Activated T-helper 17 cell treated with anti-CD3 and anti-CD28 coated beads, Interleukin-2, amount 50 U/mL, for 72 hours (primary cell): ENCODE measurements at regions not wholly inside any gene's neighbourhood (a gene's known extent, or its start where the extent isn't known, plus 50 kb on each side); places are given as distances from the start of the nearest gene placed in this dataset.
"Not testable (repeated sequence)": the region's sequence is repeated elsewhere in the genome, so short reads cannot be mapped to it uniquely, and the experiment has no call there.

ENCODE experiments used
- ATAC-seq: fragments of 150-1000 bp; cut with Tn5 transposase; replicated peaks from 2 replicates; pipeline ENCODE4 v1.10.0; 2021; ENCODE audit warnings: mild to moderate bottlenecking, moderate library complexity
- H3K27ac Mint-ChIP-seq: one replicate; pipeline ENCODE4 v1.8.0; 2022; ENCODE audit warnings: mixed read lengths
- H3K27me3 Mint-ChIP-seq: one replicate; pipeline ENCODE4 v1.8.0; 2022; ENCODE audit warnings: mixed read lengths
- H3K36me3 Mint-ChIP-seq: one replicate; pipeline ENCODE4 v1.8.0; 2022; ENCODE audit warnings: low read depth, mild to moderate bottlenecking, mixed read lengths
- H3K4me1 Mint-ChIP-seq: one replicate; pipeline ENCODE4 v1.8.0; 2022; ENCODE audit warnings: mixed read lengths
- H3K4me3 Mint-ChIP-seq: one replicate; pipeline ENCODE4 v1.8.0; 2022; ENCODE audit warnings: mild to moderate bottlenecking, mixed read lengths
- H3K9me3 Mint-ChIP-seq: one replicate; pipeline ENCODE4 v1.8.0; 2022; ENCODE audit warnings: mixed read lengths

GRCh38 chrX:10469-11458 is 270.4 kb upstream of the PLCXD1 start:
- not testable (repeated sequence) for H3K4me3 Mint-ChIP-seq, H3K4me1 Mint-ChIP-seq, H3K27me3 Mint-ChIP-seq, ATAC-seq, H3K9me3 Mint-ChIP-seq, H3K36me3 Mint-ChIP-seq, H3K27ac Mint-ChIP-seq

- not testable (repeated sequence) for H3K4me3 Mint-ChIP-seq, H3K9me3 Mint-ChIP-seq, H3K27me3 Mint-ChIP-seq, H3K4me1 Mint-ChIP-seq, H3K36me3 Mint-ChIP-seq, H3K27ac Mint-ChIP-seq
- peak; percentile 55 for ATAC-seq
Measured at GRCh38 chrX:13821-14443, 267.2 kb upstream of the PLCXD1 start.

- not testable (repeated sequence) for H3K4me1 Mint-ChIP-seq, H3K36me3 Mint-ChIP-seq, ATAC-seq, H3K27ac Mint-ChIP-seq, H3K9me3 Mint-ChIP-seq, H3K27me3 Mint-ChIP-seq, H3K4me3 Mint-ChIP-seq
Measured at GRCh38 chrX:14452-14851, 266.7 kb upstream of the PLCXD1 start.

- H3K36me3 Mint-ChIP-seq, H3K27me3 Mint-ChIP-seq, H3K4me3 Mint-ChIP-seq, H3K4me1 Mint-ChIP-seq, H3K27ac Mint-ChIP-seq, H3K9me3 Mint-ChIP-seq: not testable (repeated sequence)
- peak; percentile 93 for ATAC-seq
Measured at GRCh38 chrX:18768-19454, 262.3 kb upstream of the PLCXD1 start.

GRCh38 chrX:19455-19827 is 261.7 kb upstream of the PLCXD1 start:
- H3K9me3 Mint-ChIP-seq, H3K27ac Mint-ChIP-seq, H3K36me3 Mint-ChIP-seq, H3K27me3 Mint-ChIP-seq, H3K4me1 Mint-ChIP-seq, H3K4me3 Mint-ChIP-seq: not testable (repeated sequence)
- peak; percentile 48 for ATAC-seq

GRCh38 chrX:19912-20571 is 261.1 kb upstream of the PLCXD1 start:
- H3K4me3 Mint-ChIP-seq = peak overlapping the region; percentile 83
- H3K9me3 Mint-ChIP-seq = no peaks in the 10 kb centered on the region

GRCh38 chrX:24139-24538 is 257.0 kb upstream of the PLCXD1 start:
- H3K27ac Mint-ChIP-seq, H3K4me3 Mint-ChIP-seq, H3K9me3 Mint-ChIP-seq, H3K27me3 Mint-ChIP-seq, H3K36me3 Mint-ChIP-seq, H3K4me1 Mint-ChIP-seq, ATAC-seq: not testable (repeated sequence)

More at GRCh38 chrX:19912-20571, 261.1 kb upstream of the PLCXD1 start:
- Mint-ChIP-seq H3K27me3 (no peaks in the 10 kb centered on the region), H3K27ac (peak overlapping the region; percentile 80), H3K36me3 (no peaks in the 10 kb centered on the region), H3K4me1 (no peaks in the 10 kb centered on the region)
- peak; percentile 20 for ATAC-seq
